HG03175 (cell line): ENCODE measurements at regions not wholly inside any gene's neighbourhood (a gene's known extent, or its start where the extent isn't known, plus 50 kb on each side); places are given as distances from the start of the nearest gene placed in this dataset.
"Not testable (repeated sequence)": the region's sequence is repeated elsewhere in the genome, so short reads cannot be mapped to it uniquely, and the experiment has no call there.

Experiments
- ATAC-seq: cut with Tn5 transposase; IDR thresholded peaks from one replicate; pipeline ENCODE4 v1.9.1; 2021; ENCODE audit warnings: mild to moderate bottlenecking, moderate library complexity; ENCODE audit not compliant: unreplicated experiment

- ATAC-seq = no peak
These were observed 72.1 kb upstream of the PMEPA1 start for GRCh38 chr20:57781901-57782300.

DNA sequence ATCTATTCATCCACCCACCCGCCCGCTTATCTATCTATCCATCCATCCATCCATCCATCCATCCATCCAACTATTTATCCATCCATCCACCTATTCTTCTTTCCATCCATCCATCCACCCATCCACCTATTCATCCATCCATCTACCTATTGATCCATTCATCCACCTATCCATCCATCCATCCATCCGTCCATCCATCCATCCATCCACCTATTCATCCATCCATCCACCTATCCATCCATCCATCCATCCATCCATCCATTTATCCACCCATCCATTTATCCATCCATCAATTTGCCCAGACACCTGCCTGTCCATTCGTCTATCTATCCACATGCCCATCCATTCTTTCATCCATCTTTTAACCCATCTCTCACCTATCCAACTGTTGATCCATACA lies 71.1 kb upstream of the PMEPA1 start:
- ATAC-seq = no peak

- no peak for ATAC-seq
These were observed 70.6 kb upstream of the PMEPA1 start for GRCh38 chr20:57780398-57780797.

DNA sequence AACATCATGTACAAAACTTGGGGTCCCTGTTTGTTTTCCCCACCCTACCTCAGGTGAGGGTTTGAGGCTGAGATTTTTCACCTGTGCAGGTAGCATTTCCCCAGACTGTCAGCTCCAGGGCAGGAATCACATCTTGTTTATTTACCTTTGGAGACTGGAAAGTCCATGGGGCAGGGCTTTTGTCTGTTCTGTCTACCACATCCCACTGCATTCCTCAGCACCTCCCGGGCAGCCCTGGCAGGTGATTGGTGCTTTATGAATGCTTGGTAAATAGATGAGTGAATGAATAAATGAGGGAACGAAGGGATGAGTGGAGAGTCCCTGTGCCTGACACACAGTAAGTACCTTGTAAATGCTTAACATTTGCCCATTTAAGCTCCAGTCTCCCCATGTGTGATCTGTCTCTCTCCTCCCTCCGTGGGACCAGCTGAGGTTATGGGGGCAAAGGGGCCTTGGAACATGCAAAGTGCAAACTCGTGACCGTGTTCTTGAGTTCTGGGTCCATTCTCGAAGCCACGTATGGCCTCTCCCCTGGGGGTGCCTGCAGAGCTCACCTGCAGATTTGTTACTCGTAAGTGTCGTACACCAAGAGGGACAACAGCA lies 69.7 kb upstream of the PMEPA1 start:
- no peak for ATAC-seq

GRCh38 chr20:57777911-57778310 lies 68.1 kb upstream of the PMEPA1 start:
- no peak for ATAC-seq

DNA sequence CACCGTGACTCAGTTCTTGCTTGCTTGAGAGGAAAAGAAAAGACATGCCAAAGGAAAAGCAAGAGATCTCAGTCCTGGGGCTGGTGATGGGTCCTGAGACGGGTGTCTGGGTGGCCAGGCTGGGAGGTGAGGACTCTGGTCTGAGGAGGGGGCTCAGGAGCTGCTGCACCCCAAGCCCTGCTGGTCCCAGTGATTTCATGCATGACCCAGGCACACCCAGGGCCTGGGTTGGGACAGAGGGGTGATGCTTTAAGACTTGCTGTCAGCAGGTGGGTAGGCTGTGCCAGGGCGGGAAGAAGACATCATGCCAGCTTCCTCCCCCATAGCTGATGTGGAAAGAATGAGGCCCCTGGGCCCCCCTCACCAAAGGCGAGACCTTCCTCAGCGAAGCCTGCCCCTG lies 65.1 kb upstream of the PMEPA1 start:
- no peak for ATAC-seq

DNA sequence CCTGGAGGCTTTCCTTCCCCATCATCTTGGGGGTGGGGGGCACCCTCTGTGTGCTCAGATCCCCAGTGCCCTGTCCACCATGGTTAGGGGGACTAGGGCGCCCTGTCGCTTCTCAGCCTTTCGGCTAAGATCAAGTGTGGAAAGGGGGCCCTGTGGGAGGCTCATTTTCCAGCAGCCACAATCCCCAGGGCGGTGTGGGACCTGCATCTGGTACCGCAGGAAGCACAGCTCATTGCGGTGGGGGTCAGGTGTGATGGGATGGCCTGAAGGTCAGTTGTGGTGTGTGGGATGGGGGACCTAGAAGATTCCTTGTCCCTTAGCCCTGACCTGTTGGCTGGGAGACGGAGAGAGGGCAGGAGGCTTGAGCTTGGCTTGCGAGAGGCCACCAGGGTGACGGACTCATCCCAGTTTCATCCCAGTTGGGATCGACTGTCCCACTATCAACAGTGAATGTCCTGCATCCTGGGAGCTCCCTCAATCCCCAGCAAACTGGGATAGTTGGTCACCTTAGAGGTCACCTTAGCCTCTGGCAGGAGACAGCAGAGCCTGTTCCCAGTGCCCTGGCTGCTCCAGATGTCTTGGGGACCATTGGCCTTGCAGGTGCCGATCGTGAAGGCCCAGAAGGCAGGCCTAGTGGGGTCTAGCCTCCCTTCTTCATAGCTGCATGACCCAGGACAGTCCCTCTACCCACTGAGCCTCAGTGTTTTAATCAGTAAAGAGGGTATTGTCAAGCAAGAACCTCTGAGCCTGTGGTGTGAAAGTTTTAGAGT lies 64.5 kb upstream of the PMEPA1 start:
- no peak for ATAC-seq

- ATAC-seq = no peak
These were observed 63.4 kb upstream of the PMEPA1 start for GRCh38 chr20:57773059-57773815.

GRCh38 chr20:57772349-57772964 lies 62.6 kb upstream of the PMEPA1 start:
- no peak for ATAC-seq

DNA sequence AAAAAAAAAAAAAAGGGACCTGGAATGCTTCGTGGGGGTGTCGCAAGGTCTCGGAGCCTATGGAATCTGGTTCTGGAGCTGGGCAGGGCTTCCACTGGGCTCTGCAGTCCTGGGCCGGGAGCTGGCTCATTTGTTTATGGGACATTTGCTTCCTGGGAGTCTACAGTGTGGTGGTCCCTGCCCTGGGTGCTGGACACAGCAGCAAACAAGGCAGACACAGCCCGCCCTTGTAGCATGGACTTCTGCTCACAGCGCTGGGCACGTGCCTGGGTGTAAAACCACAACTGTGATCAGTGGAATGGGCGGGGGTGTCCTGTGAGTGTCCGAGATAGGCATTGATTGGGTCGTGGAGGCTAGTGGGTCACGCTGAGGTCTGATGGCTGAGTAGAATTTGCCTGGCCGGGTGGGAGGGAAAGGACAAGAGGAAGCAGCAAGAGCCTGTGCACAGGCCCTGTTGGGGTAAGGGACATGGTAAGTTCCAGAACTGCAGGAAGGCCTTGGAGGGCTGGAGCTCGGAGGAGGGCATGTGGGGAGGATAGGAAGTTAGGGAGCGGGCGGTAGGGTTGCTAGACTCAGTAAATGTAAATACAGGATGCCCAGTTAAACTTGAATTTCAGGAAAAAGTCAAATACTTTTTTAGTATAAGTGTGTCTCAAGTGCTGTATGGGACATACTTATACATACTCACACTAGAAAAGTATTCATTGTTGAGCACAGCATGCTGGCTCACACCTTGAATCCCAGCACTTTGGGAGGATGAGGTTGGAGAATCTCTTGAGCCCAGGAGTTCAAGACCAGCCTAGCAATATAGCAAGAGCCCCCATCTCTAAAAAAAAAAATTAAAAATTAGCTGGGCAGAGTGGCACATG lies 61.3 kb upstream of the PMEPA1 start:
- no peak for ATAC-seq

GRCh38 chr20:57770401-57770800 lies 60.6 kb upstream of the PMEPA1 start:
- ATAC-seq = not testable (repeated sequence)

GRCh38 chr20:57769756-57770155 lies 59.9 kb upstream of the PMEPA1 start:
- ATAC-seq = no peak

DNA sequence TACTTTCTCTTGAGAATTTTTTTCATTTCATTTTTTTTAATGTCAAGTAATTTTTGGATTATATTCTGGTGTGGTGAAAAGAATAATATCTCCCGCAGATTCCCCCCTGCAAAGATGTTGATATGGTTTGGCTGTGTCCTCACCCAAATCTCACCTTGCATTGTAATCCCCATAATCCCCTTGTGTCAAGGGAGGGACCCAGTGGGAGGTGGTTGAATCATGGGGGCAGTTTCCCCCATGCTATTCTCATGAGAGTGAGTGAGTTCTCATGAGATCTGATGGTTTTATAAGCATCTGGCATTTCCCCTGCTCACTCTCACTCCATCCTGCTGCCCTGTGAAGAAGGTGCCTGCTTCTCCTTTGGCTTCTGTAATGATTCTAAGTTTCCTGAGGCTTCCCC lies 58.7 kb upstream of the PMEPA1 start:
- ATAC-seq = no peak

DNA sequence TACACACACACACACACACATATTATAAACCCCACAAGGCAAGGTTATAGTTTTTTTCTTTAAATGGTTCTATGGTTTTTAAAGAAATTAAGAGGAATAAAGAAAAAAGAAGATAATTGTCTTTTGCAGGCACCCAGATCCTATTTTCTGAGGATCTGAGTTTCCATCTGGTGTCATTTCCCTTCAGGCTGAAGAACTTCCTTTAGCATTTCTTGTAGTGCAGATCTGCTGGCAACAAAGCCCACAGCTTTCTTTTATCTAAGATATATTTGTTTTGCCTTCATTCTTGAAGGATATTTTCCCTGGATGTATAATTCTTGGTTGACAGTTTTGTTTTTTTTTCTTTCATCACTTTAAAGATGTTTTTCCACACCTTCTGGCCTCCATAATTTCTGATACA lies 57.6 kb upstream of the PMEPA1 start:
- no peak for ATAC-seq

GRCh38 chr20:57763235-57763595 lies 53.4 kb upstream of the PMEPA1 start:
- ATAC-seq = no peak

GRCh38 chr20:57762531-57763234 lies 52.9 kb upstream of the PMEPA1 start:
- no peak for ATAC-seq

GRCh38 chr20:57761413-57761734 lies 51.6 kb upstream of the PMEPA1 start:
- no peak for ATAC-seq

DNA sequence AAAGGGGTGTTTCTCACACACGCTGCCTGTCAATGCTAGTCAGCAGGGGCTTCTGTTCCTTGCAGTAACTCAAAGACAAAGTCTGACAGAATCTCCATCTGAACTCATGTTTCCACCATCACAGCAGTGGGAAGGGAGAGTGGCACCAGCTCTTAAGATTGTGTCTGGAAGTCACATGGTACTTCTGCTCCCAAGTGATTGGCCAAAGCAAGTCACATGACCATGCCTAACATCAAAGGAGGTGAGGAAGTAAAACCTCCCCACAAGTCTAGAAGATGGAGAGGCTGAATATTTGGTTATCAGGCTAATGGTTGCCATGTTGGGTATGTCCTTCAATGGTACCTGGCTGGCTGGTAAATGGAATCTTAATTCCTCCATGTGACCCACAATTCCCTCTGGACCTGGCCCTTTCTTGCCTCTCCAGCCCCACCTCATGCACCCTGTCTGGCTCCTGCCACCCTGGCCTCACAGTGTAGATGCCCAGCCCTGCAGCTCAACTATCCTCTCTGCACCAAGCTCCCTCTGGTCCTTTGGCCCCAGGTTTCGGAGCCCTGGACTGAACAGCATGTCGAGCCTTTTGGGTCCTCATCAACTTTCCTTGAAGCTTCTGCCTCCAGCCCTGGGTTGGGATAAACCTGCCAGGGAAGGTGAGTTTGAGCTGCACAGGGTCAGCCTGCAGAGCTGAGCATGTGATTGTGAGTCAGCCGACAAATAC lies 51.0 kb upstream of the PMEPA1 start:
- ATAC-seq = no peak

GRCh38 chr20:57759724-57760123 lies 49.9 kb upstream of the PMEPA1 start:
- ATAC-seq = no peak
